ENCODE measurements at regions not wholly inside any gene's neighbourhood (a gene's known extent, or its start where the extent isn't known, plus 50 kb on each side); places are given as distances from the start of the nearest gene placed in this dataset.

GRCh38 chr14:27371209-27371608 lies 773.4 kb upstream of the NOVA1 start:
- TF ChIP-seq CTCF (optimal IDR thresholded peaks at IDR 0.05 in 1 of 3, IDR thresholded peaks at IDR 0.05 in 1 of 3, conservative IDR thresholded peaks at IDR 0.05 in 1 of 3; ENCODE audit: extremely low read depth in 1 of 3, insufficient read depth in 2 of 3, low read length in 3 of 3) = no peak
- TF ChIP-seq EZH2 (IDR thresholded peaks at IDR 0.05; ENCODE audit: low read length) = no peak

All from keratinocyte (primary cell).